ENCODE measurements at regions not wholly inside any gene's neighbourhood (a gene's known extent, or its start where the extent isn't known, plus 50 kb on each side); places are given as distances from the start of the nearest gene placed in this dataset.

GRCh38 chr12:81949416-81949815 is 190.3 kb upstream of the PPFIA2 start:
- H3K4me3 ChIP-seq (ENCODE audit: low read length): no peak overlapping the region
- no peak for DNase-seq
- no peaks in the 10 kb centered on the region for H3K4me1 ChIP-seq (ENCODE audit: control insufficient read depth, insufficient read depth, low read length)
- no peaks in the 10 kb centered on the region for H3K36me3 ChIP-seq (ENCODE audit: control insufficient read depth, insufficient read depth, low read length)
- no CpG with 5 or more reads among the region's 2 CpGs for WGBS (ENCODE audit: insufficient coverage)
- H3K9me3 ChIP-seq (replicated peaks; ENCODE audit: control insufficient read depth, low read depth, low read length): no peaks in the 10 kb centered on the region
- H3K27ac ChIP-seq (ENCODE audit: low read length): no peak overlapping the region
- no peaks in the 10 kb centered on the region for H3K27me3 ChIP-seq (ENCODE audit: control insufficient read depth, insufficient read depth, low read length)

- H3K27me3 ChIP-seq (ENCODE audit: control insufficient read depth, insufficient read depth, low read length): no peaks in the 10 kb centered on the region
- H3K9me3 ChIP-seq (replicated peaks; ENCODE audit: control insufficient read depth, low read depth, low read length): no peaks in the 10 kb centered on the region
- H3K36me3 ChIP-seq (ENCODE audit: control insufficient read depth, insufficient read depth, low read length): no peaks in the 10 kb centered on the region
- H3K4me3 ChIP-seq (ENCODE audit: low read length): no peak overlapping the region
- no CpG with 5 or more reads among the region's 2 CpGs for WGBS (ENCODE audit: insufficient coverage)
- H3K4me1 ChIP-seq (ENCODE audit: control insufficient read depth, insufficient read depth, low read length): no peaks in the 10 kb centered on the region
- no peak for DNase-seq
- no peak overlapping the region for H3K27ac ChIP-seq (ENCODE audit: low read length)
These were observed 185.7 kb upstream of the PPFIA2 start for GRCh38 chr12:81944886-81945285.

DNA sequence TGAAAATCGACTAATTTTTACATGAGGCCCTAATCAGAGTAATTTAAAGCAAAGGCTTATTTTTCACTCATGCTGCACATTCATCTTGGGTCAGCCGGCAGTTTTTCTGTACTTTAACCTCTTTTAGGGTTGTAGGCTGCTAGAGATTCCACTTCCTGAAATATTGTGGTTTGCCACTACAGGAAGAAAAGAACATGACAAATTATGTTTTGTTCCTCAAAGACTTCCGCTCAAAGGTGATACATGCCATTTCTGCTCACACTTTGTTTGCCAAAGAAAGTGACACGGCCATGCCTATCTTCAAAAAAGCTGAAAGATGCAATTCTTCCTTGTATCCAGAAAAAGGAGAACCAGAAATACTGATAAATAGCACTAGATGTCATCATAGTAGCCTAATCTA is 183.4 kb upstream of the PPFIA2 start:
- Histone ChIP-seq H3K9me3 (replicated peaks; ENCODE audit: control insufficient read depth, low read depth, low read length) (peaks cover 2% of the 10 kb centered on the region), H3K27ac (ENCODE audit: low read length) (no peak overlapping the region), H3K4me1 (ENCODE audit: control insufficient read depth, insufficient read depth, low read length) (no peaks in the 10 kb centered on the region), H3K4me3 (ENCODE audit: low read length) (no peak overlapping the region), H3K27me3 (ENCODE audit: control insufficient read depth, insufficient read depth, low read length) (no peaks in the 10 kb centered on the region), H3K36me3 (ENCODE audit: control insufficient read depth, insufficient read depth, low read length) (no peaks in the 10 kb centered on the region)
- peak; percentile 16 for DNase-seq
- 83% methylated on average over 2 of the region's 4 CpGs for WGBS (ENCODE audit: insufficient coverage)

DNA sequence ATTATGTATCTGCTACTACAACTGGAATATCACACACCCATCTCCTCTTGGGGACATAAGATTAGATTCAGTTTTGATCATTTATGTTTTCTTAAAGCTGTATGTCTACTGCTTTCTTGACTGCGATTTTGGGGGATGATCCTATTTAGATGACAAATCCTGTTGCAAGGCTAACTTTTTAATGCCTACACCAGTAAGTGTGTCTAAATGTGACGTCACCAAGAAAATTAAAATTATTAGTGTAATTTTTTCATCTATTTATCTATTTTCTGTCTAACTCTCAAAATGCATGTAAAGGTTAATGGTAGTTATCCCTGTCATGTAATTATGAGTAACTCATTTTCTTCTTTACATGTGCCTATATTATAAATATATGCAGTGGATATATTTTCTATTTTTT is 170.9 kb upstream of the PPFIA2 start:
- H3K27me3 ChIP-seq (ENCODE audit: control insufficient read depth, insufficient read depth, low read length): no peaks in the 10 kb centered on the region
- no peaks in the 10 kb centered on the region for H3K4me1 ChIP-seq (ENCODE audit: control insufficient read depth, insufficient read depth, low read length)
- no CpG with 5 or more reads among the region's 2 CpGs for WGBS (ENCODE audit: insufficient coverage)
- no peaks in the 10 kb centered on the region for H3K9me3 ChIP-seq (replicated peaks; ENCODE audit: control insufficient read depth, low read depth, low read length)
- H3K4me3 ChIP-seq (ENCODE audit: low read length): no peak overlapping the region
- DNase-seq: no peak
- H3K27ac ChIP-seq (ENCODE audit: low read length): no peak overlapping the region
- H3K36me3 ChIP-seq (ENCODE audit: control insufficient read depth, insufficient read depth, low read length): no peaks in the 10 kb centered on the region

- no peaks in the 10 kb centered on the region for H3K27me3 ChIP-seq (ENCODE audit: control insufficient read depth, insufficient read depth, low read length)
- H3K4me3 ChIP-seq (ENCODE audit: low read length): no peak overlapping the region
- H3K4me1 ChIP-seq (ENCODE audit: control insufficient read depth, insufficient read depth, low read length): no peaks in the 10 kb centered on the region
- no peaks in the 10 kb centered on the region for H3K36me3 ChIP-seq (ENCODE audit: control insufficient read depth, insufficient read depth, low read length)
- H3K27ac ChIP-seq (ENCODE audit: low read length): no peak overlapping the region
- peaks cover 33% of the 10 kb centered on the region for H3K9me3 ChIP-seq (replicated peaks; ENCODE audit: control insufficient read depth, low read depth, low read length)
- no peak for DNase-seq
- 92% methylated on average over 9 of the region's 9 CpGs for WGBS (ENCODE audit: insufficient coverage)
These were observed 137.6 kb upstream of the PPFIA2 start for GRCh38 chr12:81896771-81897170.

GRCh38 chr12:81888961-81889360 is 129.8 kb upstream of the PPFIA2 start:
- Histone ChIP-seq H3K4me1 (ENCODE audit: control insufficient read depth, insufficient read depth, low read length) (no peaks in the 10 kb centered on the region), H3K4me3 (ENCODE audit: low read length) (no peak overlapping the region), H3K36me3 (ENCODE audit: control insufficient read depth, insufficient read depth, low read length) (no peaks in the 10 kb centered on the region), H3K9me3 (replicated peaks; ENCODE audit: control insufficient read depth, low read depth, low read length) (peaks cover 4% of the 10 kb centered on the region), H3K27me3 (ENCODE audit: control insufficient read depth, insufficient read depth, low read length) (no peaks in the 10 kb centered on the region), H3K27ac (ENCODE audit: low read length) (no peak overlapping the region)
- DNase-seq: no peak

GRCh38 chr12:81888106-81888740 is 129.1 kb upstream of the PPFIA2 start:
- H3K36me3 ChIP-seq (ENCODE audit: control insufficient read depth, insufficient read depth, low read length): no peaks in the 10 kb centered on the region
- H3K4me1 ChIP-seq (ENCODE audit: control insufficient read depth, insufficient read depth, low read length): no peaks in the 10 kb centered on the region
- peaks cover 2% of the 10 kb centered on the region for H3K9me3 ChIP-seq (replicated peaks; ENCODE audit: control insufficient read depth, low read depth, low read length)
- H3K4me3 ChIP-seq (ENCODE audit: low read length): no peak overlapping the region
- no peaks in the 10 kb centered on the region for H3K27me3 ChIP-seq (ENCODE audit: control insufficient read depth, insufficient read depth, low read length)
- no peak overlapping the region for H3K27ac ChIP-seq (ENCODE audit: low read length)
- no peak for DNase-seq

GRCh38 chr12:81874586-81874985 is 115.4 kb upstream of the PPFIA2 start:
- Histone ChIP-seq H3K9me3 (replicated peaks; ENCODE audit: control insufficient read depth, low read depth, low read length) (no peaks in the 10 kb centered on the region), H3K36me3 (ENCODE audit: control insufficient read depth, insufficient read depth, low read length) (no peaks in the 10 kb centered on the region), H3K4me3 (ENCODE audit: low read length) (no peak overlapping the region), H3K4me1 (ENCODE audit: control insufficient read depth, insufficient read depth, low read length) (no peaks in the 10 kb centered on the region), H3K27ac (ENCODE audit: low read length) (no peak overlapping the region), H3K27me3 (ENCODE audit: control insufficient read depth, insufficient read depth, low read length) (no peaks in the 10 kb centered on the region)
- WGBS (ENCODE audit: insufficient coverage): no CpG with 5 or more reads among the region's 2 CpGs
- DNase-seq: peak; percentile 14

- 60% methylated on average over 1 of the region's 4 CpGs for WGBS (ENCODE audit: insufficient coverage)
- Histone ChIP-seq H3K27ac (ENCODE audit: low read length) (no peak overlapping the region), H3K4me3 (ENCODE audit: low read length) (no peak overlapping the region), H3K36me3 (ENCODE audit: control insufficient read depth, insufficient read depth, low read length) (no peaks in the 10 kb centered on the region), H3K27me3 (ENCODE audit: control insufficient read depth, insufficient read depth, low read length) (no peaks in the 10 kb centered on the region), H3K4me1 (ENCODE audit: control insufficient read depth, insufficient read depth, low read length) (no peaks in the 10 kb centered on the region), H3K9me3 (replicated peaks; ENCODE audit: control insufficient read depth, low read depth, low read length) (no peaks in the 10 kb centered on the region)
- no peak for DNase-seq
These were observed 115.0 kb upstream of the PPFIA2 start for GRCh38 chr12:81874166-81874565.

DNA sequence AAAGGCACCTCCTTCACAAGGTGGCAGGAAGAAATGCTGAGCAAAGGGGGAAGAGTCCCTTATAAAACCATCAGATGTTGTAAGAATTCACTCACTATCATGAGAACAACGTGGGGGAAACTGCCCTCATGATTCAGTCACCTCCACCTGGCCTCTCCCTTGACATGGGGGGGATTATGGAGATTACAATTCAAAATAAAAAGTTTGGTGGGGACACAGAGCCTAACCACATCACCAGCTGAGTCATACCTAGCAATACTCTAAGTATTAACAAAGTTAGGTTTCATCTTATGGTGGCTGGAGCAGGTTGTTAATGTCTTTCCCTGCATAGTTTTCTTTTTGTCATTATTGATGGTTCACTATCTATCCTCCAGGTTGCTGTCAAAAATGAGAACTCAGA is 113.2 kb upstream of the PPFIA2 start:
- DNase-seq: no peak
- no peaks in the 10 kb centered on the region for H3K36me3 ChIP-seq (ENCODE audit: control insufficient read depth, insufficient read depth, low read length)
- no CpG with 5 or more reads among the region's 1 CpG for WGBS (ENCODE audit: insufficient coverage)
- H3K27ac ChIP-seq (ENCODE audit: low read length): no peak overlapping the region
- no peaks in the 10 kb centered on the region for H3K4me1 ChIP-seq (ENCODE audit: control insufficient read depth, insufficient read depth, low read length)
- no peaks in the 10 kb centered on the region for H3K9me3 ChIP-seq (replicated peaks; ENCODE audit: control insufficient read depth, low read depth, low read length)
- H3K27me3 ChIP-seq (ENCODE audit: control insufficient read depth, insufficient read depth, low read length): no peaks in the 10 kb centered on the region
- no peak overlapping the region for H3K4me3 ChIP-seq (ENCODE audit: low read length)

DNA sequence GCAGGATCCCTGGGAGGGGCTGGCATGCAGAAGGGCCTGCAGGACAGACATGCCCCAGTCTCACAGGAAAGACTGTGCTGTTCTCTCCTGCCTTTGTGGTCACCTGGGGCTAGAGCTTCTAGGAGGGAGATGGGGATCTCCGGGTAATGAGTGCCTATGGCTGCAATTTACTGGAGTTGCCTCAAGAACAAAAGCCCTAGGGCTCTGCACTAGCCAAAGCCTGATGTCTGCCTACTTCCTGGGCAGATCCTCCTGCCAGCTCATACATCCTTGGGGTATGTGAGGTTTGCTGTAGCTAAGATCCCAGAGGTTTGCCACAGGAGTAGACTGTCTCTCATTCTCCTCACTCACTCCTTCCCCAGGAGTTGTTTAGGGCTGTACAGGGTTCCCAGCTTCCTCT is 106.9 kb upstream of the PPFIA2 start:
- Histone ChIP-seq H3K4me1 (ENCODE audit: control insufficient read depth, insufficient read depth, low read length) (no peaks in the 10 kb centered on the region), H3K36me3 (ENCODE audit: control insufficient read depth, insufficient read depth, low read length) (no peaks in the 10 kb centered on the region), H3K27me3 (ENCODE audit: control insufficient read depth, insufficient read depth, low read length) (no peaks in the 10 kb centered on the region), H3K9me3 (replicated peaks; ENCODE audit: control insufficient read depth, low read depth, low read length) (no peaks in the 10 kb centered on the region), H3K4me3 (ENCODE audit: low read length) (no peak overlapping the region), H3K27ac (ENCODE audit: low read length) (no peak overlapping the region)
- 83% methylated on average over 1 of the region's 1 CpG for WGBS (ENCODE audit: insufficient coverage)
- no peak for DNase-seq
